ENCODE measurements at regions not wholly inside any gene's neighbourhood (a gene's known extent, or its start where the extent isn't known, plus 50 kb on each side); places are given as distances from the start of the nearest gene placed in this dataset.
A peak's percentile ranks its signal among the peaks of the same experiment; 100 is the strongest.

DNA sequence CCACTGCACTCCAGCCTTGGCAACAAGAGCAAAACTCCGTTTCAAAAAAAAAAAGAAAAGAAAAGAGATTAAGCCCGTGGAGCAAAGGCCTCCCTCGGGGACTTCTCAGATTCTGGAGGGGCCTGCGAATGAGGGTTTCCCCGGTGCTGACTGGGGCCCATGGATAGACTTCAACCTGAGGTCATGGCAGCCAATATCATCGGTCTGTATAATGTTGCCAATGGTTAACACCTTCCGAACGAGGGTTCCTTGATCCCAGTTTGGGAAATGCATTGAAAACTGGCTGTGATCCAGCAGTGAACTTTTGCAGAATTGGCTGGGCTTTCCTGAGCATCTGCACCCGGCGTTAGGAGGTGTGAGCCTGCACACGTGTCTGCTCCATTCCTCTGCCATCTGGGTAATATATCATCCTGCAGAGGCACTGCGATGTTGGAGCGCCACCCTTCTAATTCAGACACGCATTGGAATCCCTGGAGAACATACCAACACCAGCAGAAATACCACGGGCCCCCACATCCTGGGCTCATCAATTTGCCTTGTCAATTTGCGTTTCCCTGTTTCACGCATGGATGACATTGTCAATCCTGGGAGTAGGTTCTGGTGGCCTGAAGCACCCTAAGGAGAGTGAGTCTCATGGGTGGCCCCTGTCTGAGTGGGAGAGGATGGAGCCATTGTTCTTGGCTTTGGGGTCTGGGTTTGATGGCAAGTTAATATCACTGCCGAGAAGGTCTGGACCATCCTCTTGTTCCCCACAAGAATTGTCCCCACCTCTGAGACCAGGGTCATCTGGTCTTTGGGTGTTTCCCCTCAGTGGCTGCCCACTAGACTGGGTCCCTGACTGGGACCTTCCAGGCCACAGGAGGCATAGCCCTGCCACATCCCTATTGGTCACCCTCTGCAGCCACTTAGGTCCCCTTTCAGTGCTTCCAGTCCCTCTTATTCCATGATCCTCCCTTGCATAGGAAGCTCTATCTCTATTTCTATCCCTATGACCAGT lies 441.0 kb downstream of the PTPRU start:
- 87 to 94% methylated on average over 16 to 18 of the region's 18 CpGs for WGBS, 2 experiments (ENCODE audit: insufficient coverage in 2 of 2)
- no peak overlapping the region for H3K4me3 ChIP-seq (ENCODE audit: extremely low read depth, insufficient read depth, low read length, poor library complexity, severe bottlenecking)
- H3K9me3 ChIP-seq (ENCODE audit: control insufficient read depth, low read length) = no peaks in the 10 kb centered on the region
- H3K27ac ChIP-seq (ENCODE audit: low read depth, low read length, severe bottlenecking) = no peak overlapping the region
- H3K4me1 ChIP-seq (ENCODE audit: control insufficient read depth, insufficient read depth, low read length, poor library complexity, severe bottlenecking) = peaks cover 9% of the 10 kb centered on the region
- H3K36me3 ChIP-seq (ENCODE audit: control insufficient read depth, insufficient read depth, low read length) = no peaks in the 10 kb centered on the region

DNA sequence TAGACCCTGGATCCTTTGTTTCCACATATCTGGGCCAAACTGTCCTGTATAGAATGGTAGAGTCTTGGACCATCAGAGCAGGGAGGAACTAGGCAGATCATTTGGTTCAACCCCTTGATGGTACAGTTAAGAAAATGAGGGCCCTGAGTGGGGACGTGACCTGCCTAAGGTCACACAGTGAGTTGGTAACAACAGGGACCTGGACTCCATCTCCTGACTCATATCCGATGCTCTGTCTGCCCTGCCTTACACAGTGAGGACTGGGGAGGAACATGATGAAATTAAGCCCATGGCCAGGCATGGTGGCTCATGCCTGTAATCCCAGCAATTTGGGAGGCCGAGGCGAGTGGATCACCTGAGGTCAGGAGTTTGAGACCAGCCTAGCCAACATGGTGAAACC lies 440.2 kb downstream of the PTPRU start:
- H3K4me1 ChIP-seq (ENCODE audit: control insufficient read depth, insufficient read depth, low read length, poor library complexity, severe bottlenecking) = peaks cover 7% of the 10 kb centered on the region
- WGBS, 2 experiments (ENCODE audit: insufficient coverage in 2 of 2) = 58 to 63% methylated on average over 2 to 3 of the region's 4 CpGs
- no peaks in the 10 kb centered on the region for H3K9me3 ChIP-seq (ENCODE audit: control insufficient read depth, low read length)
- no peaks in the 10 kb centered on the region for H3K36me3 ChIP-seq (ENCODE audit: control insufficient read depth, insufficient read depth, low read length)
- no peak overlapping the region for H3K27ac ChIP-seq (ENCODE audit: low read depth, low read length, severe bottlenecking)
- H3K4me3 ChIP-seq (ENCODE audit: extremely low read depth, insufficient read depth, low read length, poor library complexity, severe bottlenecking) = no peak overlapping the region

DNA sequence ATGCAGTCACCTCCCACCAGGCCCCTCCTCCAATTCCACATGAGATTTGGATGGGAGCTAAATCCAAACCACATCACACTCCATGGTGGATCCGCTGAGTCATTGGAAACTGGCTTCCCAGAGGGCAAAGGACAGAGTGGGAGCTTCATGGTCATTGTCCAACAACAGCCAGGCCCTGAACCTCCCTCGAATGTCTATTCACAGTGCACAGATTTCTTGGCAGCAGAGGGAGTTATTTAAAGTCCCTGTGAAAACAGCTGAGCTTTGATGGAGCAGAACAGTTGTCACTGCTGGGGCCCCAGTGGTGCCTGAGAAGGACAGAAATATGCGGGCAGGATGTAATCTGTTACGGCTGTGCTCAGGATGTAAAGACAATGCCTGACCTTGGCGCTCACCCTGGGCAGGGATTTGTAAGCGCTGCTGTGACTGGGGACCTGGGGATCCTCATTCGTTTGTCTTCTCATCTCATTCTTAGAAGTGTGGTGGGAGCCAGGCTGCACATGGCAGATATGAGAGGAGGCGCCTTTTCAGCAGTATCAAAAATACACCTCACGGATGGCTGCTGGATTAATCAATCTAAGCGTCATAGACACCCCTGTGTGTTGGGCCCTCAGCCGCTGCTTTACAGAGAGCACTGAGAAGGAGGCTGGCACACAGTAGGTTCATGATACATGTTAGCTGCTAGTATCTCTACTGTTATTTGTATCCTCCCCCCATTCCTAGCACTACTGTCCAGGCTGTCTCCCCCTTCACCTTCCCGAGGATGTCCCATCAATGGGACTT lies 439.4 kb downstream of the PTPRU start:
- Histone ChIP-seq H3K4me3 (ENCODE audit: extremely low read depth, insufficient read depth, low read length, poor library complexity, severe bottlenecking) (no peak overlapping the region), H3K27ac (ENCODE audit: low read depth, low read length, severe bottlenecking) (peak overlapping the region; percentile 63), H3K4me1 (ENCODE audit: control insufficient read depth, insufficient read depth, low read length, poor library complexity, severe bottlenecking) (peaks cover 7% of the 10 kb centered on the region), H3K36me3 (ENCODE audit: control insufficient read depth, insufficient read depth, low read length) (no peaks in the 10 kb centered on the region), H3K9me3 (ENCODE audit: control insufficient read depth, low read length) (no peaks in the 10 kb centered on the region)
- WGBS, 2 experiments (ENCODE audit: insufficient coverage in 2 of 2) = 79 to 86% methylated on average over 10 to 11 of the region's 12 CpGs

DNA sequence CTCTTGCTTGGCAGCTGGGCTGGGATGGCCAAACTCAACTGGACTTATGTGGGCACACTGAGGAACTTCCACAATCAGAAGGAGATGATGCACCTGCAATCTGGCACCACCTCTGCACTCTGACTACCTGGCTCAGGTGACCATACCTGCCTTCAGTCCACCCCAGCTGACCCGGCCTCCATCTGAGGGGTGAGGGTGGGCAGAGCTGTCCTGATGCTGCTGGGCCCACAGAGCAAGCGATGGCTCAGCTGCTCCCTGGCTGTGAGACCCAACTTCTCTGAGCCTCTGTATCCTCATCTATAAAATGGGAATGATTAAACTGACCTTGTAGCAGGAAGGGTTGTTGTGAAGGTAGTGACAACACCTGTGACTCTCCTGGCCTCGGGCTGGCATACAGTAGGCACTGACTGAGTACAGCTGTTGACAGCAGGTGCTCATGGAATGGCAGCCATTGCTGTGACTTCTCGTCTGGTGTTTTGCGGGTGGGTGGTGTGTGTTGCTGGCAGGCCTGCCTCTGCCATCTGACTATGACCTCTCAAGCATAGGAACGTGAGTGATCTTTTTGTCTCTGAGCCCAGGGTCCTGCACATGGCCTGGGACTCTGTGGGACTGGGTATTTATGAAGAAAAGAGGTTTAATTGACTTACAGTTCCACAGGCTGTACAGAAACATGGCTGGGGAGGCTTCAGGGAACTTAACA lies 438.5 kb downstream of the PTPRU start:
- Histone ChIP-seq H3K27ac (ENCODE audit: low read depth, low read length, severe bottlenecking) (no peak overlapping the region), H3K4me1 (ENCODE audit: control insufficient read depth, insufficient read depth, low read length, poor library complexity, severe bottlenecking) (peaks cover 7% of the 10 kb centered on the region), H3K36me3 (ENCODE audit: control insufficient read depth, insufficient read depth, low read length) (no peaks in the 10 kb centered on the region), H3K9me3 (ENCODE audit: control insufficient read depth, low read length) (no peaks in the 10 kb centered on the region), H3K4me3 (ENCODE audit: extremely low read depth, insufficient read depth, low read length, poor library complexity, severe bottlenecking) (no peak overlapping the region)
- 91 to 100% methylated on average over 1 to 5 of the region's 6 CpGs for WGBS, 2 experiments (ENCODE audit: insufficient coverage in 2 of 2)

DNA sequence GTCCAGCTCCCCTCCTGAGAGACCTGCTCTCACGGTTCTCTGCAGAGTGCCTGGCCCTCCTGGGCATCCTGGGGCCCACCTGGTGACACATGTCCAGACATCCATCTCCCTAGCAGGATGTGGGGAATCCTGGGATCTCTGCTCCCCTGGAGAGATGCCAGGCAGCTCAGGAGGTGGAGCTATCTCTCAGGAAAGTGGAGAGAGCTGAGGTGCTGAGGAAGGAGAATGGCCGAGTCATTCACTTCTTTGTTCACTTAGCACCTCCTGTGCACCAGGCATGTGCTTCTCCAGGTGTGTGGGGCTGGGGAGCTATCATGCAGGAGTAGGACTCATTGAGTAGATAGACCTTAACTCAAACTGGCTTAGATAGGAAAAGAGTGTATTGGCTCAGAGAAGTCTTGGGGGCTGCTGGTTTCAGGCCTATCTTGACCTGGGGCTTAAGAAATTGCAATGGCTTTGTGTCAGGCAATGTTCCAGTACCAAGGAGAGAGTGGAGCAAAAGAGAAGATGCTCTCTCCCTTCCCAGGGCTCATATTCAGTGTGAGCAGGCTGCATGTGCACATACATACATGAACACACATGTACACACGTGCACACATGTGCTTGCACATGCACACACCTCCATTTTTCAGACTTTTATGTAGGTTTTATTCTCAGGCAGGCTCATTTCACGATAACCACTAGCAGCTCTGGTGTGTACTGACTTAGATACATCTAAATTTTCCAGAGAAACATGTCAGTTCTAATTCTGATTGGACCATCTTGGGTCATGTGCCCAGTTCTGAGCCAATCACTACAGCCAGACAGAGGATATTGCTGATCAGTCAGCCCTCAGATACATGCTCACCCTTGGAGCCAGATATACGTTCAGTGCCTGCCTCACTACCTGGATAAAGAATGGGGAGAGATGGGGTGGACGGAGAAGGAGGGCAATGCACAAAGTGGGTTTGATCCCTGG lies 437.6 kb downstream of the PTPRU start:
- Histone ChIP-seq H3K4me1 (ENCODE audit: control insufficient read depth, insufficient read depth, low read length, poor library complexity, severe bottlenecking) (peaks cover 7% of the 10 kb centered on the region), H3K27ac (ENCODE audit: low read depth, low read length, severe bottlenecking) (no peak overlapping the region), H3K9me3 (ENCODE audit: control insufficient read depth, low read length) (no peaks in the 10 kb centered on the region), H3K4me3 (ENCODE audit: extremely low read depth, insufficient read depth, low read length, poor library complexity, severe bottlenecking) (no peak overlapping the region), H3K36me3 (ENCODE audit: control insufficient read depth, insufficient read depth, low read length) (no peaks in the 10 kb centered on the region)
- 77 to 79% methylated on average over 5 of the region's 6 CpGs for WGBS, 2 experiments (ENCODE audit: insufficient coverage in 2 of 2)

DNA sequence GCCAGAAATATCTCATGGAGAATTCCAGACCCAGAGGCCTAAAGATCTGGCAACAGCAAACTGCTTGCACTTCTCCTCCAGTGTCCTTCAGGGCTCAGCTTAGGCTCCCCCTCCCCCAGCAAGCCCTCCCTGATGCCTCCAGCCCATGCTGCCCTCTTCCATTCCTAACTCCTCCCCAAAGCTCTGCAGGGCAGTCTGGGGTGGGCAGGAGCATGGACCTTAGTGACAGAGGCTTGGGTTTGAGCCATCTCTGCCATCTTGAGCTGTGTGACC lies 436.8 kb downstream of the PTPRU start:
- H3K9me3 ChIP-seq (ENCODE audit: control insufficient read depth, low read length) = no peaks in the 10 kb centered on the region
- H3K27ac ChIP-seq (ENCODE audit: low read depth, low read length, severe bottlenecking) = no peak overlapping the region
- no peaks in the 10 kb centered on the region for H3K36me3 ChIP-seq (ENCODE audit: control insufficient read depth, insufficient read depth, low read length)
- peaks cover 7% of the 10 kb centered on the region for H3K4me1 ChIP-seq (ENCODE audit: control insufficient read depth, insufficient read depth, low read length, poor library complexity, severe bottlenecking)
- no peak overlapping the region for H3K4me3 ChIP-seq (ENCODE audit: extremely low read depth, insufficient read depth, low read length, poor library complexity, severe bottlenecking)

DNA sequence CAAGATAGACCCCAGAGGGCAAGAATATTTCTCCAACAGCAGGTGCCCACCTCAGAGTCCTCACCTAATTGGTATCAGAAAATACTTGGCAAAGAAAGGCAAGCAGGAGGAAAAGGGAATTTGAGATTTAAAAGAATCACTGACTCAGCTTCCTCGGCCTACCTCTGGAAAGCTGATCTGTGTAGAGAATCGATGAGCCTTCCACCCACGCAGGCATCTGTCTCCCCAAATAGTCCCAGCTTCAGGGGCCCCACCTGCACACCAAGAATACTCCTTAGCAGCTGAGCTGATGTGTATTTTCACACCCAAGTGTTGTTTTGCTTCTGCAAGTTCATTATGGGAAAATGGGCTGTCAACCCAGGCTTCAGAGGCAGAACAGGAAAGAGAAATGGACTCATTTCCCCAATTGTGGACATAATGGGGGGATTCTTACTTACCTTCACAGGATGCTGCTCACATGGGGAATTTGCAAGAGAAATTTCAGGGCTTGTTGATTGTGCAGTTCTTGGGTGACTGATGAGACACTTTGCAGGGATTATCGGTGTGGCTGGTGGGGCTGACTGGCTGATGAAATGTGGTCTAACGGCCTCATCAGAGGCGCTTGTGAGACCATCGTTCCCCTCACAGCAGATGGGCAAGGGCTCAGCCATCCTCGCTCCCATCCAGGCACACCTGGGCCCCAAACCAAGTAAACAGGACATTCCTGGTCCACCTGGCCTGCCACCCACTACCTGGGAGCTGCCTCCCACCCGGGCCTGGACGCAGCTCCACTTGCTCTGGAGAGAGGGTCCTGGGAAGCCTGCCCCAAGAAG lies 436.3 kb downstream of the PTPRU start:
- Histone ChIP-seq H3K27ac (ENCODE audit: low read depth, low read length, severe bottlenecking) (no peak overlapping the region), H3K4me3 (ENCODE audit: extremely low read depth, insufficient read depth, low read length, poor library complexity, severe bottlenecking) (no peak overlapping the region), H3K36me3 (ENCODE audit: control insufficient read depth, insufficient read depth, low read length) (no peaks in the 10 kb centered on the region), H3K9me3 (ENCODE audit: control insufficient read depth, low read length) (no peaks in the 10 kb centered on the region), H3K4me1 (ENCODE audit: control insufficient read depth, insufficient read depth, low read length, poor library complexity, severe bottlenecking) (peaks cover 7% of the 10 kb centered on the region)
- 88 to 95% methylated on average over 7 to 10 of the region's 10 CpGs for WGBS, 2 experiments (ENCODE audit: insufficient coverage in 2 of 2)

DNA sequence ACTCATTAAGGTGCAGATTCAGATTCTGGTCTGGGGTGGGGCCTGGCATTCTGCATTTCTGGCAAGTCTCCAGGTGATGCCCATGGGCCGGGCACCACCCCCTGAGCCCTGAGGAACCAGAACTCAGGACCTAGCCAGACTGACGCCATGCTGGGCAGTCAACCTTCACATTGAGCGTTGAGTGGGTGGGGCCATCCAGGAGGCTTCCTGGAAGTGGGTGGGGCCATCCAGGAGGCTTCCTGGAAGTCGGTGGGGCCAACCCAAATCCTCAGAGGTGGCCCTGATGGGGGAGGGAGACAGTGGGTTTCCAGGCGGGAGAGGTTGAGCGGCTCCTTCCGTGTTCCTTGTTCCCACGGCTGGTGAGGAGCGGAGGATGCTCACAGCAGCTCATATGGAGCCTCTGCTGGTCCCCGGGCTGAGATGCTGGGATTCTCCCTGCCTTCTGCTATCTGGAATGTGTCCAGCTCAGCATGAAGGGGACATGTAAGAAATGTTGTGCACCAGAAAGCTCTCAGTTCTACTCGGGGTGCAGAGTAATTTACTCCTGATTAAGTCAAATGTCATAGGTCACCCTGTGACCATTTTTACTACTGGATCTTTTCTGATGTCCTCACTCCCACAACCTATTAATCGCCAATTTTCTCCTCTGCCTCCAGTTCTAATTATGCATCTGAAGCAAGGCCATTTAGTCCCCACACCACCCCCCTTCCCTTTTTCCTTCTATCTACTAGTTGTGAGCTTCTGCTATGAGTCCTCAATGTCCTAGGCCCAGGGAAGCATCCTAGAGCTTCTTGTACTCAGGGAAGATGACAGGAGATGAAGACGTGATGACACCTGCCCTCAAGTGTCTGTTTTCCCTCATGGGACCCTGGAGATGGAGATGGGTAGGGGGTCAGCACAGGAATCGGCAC lies 435.4 kb downstream of the PTPRU start:
- Histone ChIP-seq H3K4me3 (ENCODE audit: extremely low read depth, insufficient read depth, low read length, poor library complexity, severe bottlenecking) (no peak overlapping the region), H3K36me3 (ENCODE audit: control insufficient read depth, insufficient read depth, low read length) (no peaks in the 10 kb centered on the region)

DNA sequence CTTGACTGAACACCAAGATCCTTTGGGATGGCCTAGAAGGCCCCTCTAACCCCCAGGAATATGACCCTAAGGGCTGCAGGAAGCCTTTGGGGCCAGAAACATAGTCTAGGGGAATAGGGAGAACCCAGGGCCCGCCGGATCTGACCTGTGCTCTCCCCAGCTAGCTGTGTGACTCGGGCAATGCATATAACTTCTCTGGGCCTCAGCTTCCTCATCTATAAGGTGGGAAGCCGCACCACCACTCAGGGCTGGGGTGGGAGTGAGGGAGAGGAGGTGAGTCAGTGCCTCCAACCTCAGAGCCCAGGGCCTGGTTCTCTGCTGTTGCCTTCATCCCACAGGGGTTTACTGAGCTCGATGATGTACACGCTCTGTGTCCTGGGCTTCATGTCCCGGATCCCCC lies 434.4 kb downstream of the PTPRU start:
- peaks cover 5% of the 10 kb centered on the region for H3K4me1 ChIP-seq (ENCODE audit: control insufficient read depth, insufficient read depth, low read length, poor library complexity, severe bottlenecking)
- 98% methylated on average over 5 of the region's 7 CpGs for WGBS, 2 experiments (ENCODE audit: insufficient coverage in 2 of 2)
- no peak overlapping the region for H3K4me3 ChIP-seq (ENCODE audit: extremely low read depth, insufficient read depth, low read length, poor library complexity, severe bottlenecking)
- H3K9me3 ChIP-seq (ENCODE audit: control insufficient read depth, low read length) = no peaks in the 10 kb centered on the region
- H3K36me3 ChIP-seq (ENCODE audit: control insufficient read depth, insufficient read depth, low read length) = no peaks in the 10 kb centered on the region
- H3K27ac ChIP-seq (ENCODE audit: low read depth, low read length, severe bottlenecking) = no peak overlapping the region

More for the DNA sequence above, 435.4 kb downstream of the PTPRU start:
- H3K27ac ChIP-seq (ENCODE audit: low read depth, low read length, severe bottlenecking) = no peak overlapping the region
- peaks cover 7% of the 10 kb centered on the region for H3K4me1 ChIP-seq (ENCODE audit: control insufficient read depth, insufficient read depth, low read length, poor library complexity, severe bottlenecking)
- 88 to 96% methylated on average over 10 to 13 of the region's 14 CpGs for WGBS, 2 experiments (ENCODE audit: insufficient coverage in 2 of 2)
- no peaks in the 10 kb centered on the region for H3K9me3 ChIP-seq (ENCODE audit: control insufficient read depth, low read length)

Data from mesodermal cell (in vitro differentiated cells).